OCI-LY3 (cell line): ENCODE measurements at regions not wholly inside any gene's neighbourhood (a gene's known extent, or its start where the extent isn't known, plus 50 kb on each side); places are given as distances from the start of the nearest gene placed in this dataset.

Experiments used
- H2AFZ ChIP-seq: fragments of 200-600, 300-600 bp; shearing (Covaris generic); 2 replicates; pipeline ENCODE4 v1.6.0; 2014; ENCODE audit warnings: antibody characterized with exemption, low read depth, low read length
- H3K27ac ChIP-seq: fragments of 200-600, 300-600 bp; sonication (generic); 2 replicates; pipeline ENCODE4 v1.5.1; 2014; ENCODE audit warnings: mild to moderate bottlenecking, low read length, moderate library complexity, mixed read lengths
- H3K27me3 ChIP-seq: fragments of 200-600, 300-600 bp; sonication (generic); 2 replicates; pipeline ENCODE4 v1.6.1; 2014; ENCODE audit warnings: low read depth, low read length, mixed read lengths
- H3K36me3 ChIP-seq: fragments of 200-600, 300-600 bp; sonication (generic); replicated peaks from 2 replicates; pipeline ENCODE3; 2014; ENCODE audit warnings: low read depth, low read length, mixed read lengths
- H3K4me1 ChIP-seq: fragments of 300-600, 200-600 bp; sonication (generic); 2 replicates; pipeline ENCODE4 v1.6.1; 2014; ENCODE audit warnings: low read length, mixed read lengths
- H3K4me2 ChIP-seq: fragments of 200-600, 300-600 bp; sonication (generic); 2 replicates; pipeline ENCODE4 v1.6.1; 2014; ENCODE audit warnings: low read length, mixed read lengths
- H3K4me3 ChIP-seq: fragments of 300-600, 200-600 bp; sonication (generic); 2 replicates; pipeline ENCODE4 v1.5.1; 2014; ENCODE audit warnings: antibody characterized with exemption, mild to moderate bottlenecking, low read length, moderate library complexity
- H3K79me2 ChIP-seq: fragments of 300-600, 200-600 bp; shearing (Covaris generic); 2 replicates; pipeline ENCODE4 v1.6.1; 2014; ENCODE audit warnings: mild to moderate bottlenecking, low read length, mixed read lengths
- H3K9ac ChIP-seq: fragments of 300-600, 200-600 bp; shearing (Covaris generic); 2 replicates; pipeline ENCODE4 v1.6.0; 2014; ENCODE audit warnings: mild to moderate bottlenecking, low read length, moderate library complexity
- H3K9me3 ChIP-seq: fragments of 200-600, 300-600 bp; shearing (Covaris generic); 2 replicates; pipeline ENCODE4 v1.6.1; 2014; ENCODE audit warnings: low read length, mixed read lengths; ENCODE audit not compliant: insufficient read depth
- H4K20me1 ChIP-seq: fragments of 200-600, 300-600 bp; sonication (generic); 2 replicates; pipeline ENCODE4 v1.6.1; 2016; ENCODE audit warnings: low read length, mixed read lengths; ENCODE audit not compliant: insufficient read depth
- CTCF ChIP-seq: fragments of 200-600, 300-600 bp; sonication (generic); IDR thresholded peaks from 2 replicates; pipeline ENCODE4 v1.5.1; 2014; ENCODE audit warnings: antibody characterized with exemption, low read length, low read depth
- EZH2phosphoT487 ChIP-seq: fragments of 200-600 bp; shearing (Covaris generic); IDR thresholded peaks from 2 replicates; pipeline ENCODE4 v1.6.1; 2018; ENCODE audit warnings: antibody characterized with exemption, mixed run types, low read depth

- H3K79me2 ChIP-seq = no peaks in the 10 kb centered on the region
- no peaks in the 10 kb centered on the region for H3K9me3 ChIP-seq
- H2AFZ ChIP-seq = no peak overlapping the region
- TF ChIP-seq CTCF (no peak), EZH2phosphoT487 (no peak)
- no peak overlapping the region for H3K9ac ChIP-seq
- H3K27me3 ChIP-seq = no peaks in the 10 kb centered on the region
- H3K4me3 ChIP-seq = no peak overlapping the region
- H3K4me2 ChIP-seq = no peak overlapping the region
- no peaks in the 10 kb centered on the region for H4K20me1 ChIP-seq
- no peak overlapping the region for H3K27ac ChIP-seq
- no peaks in the 10 kb centered on the region for H3K4me1 ChIP-seq
- no peaks in the 10 kb centered on the region for H3K36me3 ChIP-seq
Measured at GRCh38 chr2:67221266-67221665, 175.9 kb upstream of the ETAA1 start.

GRCh38 chr2:67225287-67225973 is 171.7 kb upstream of the ETAA1 start:
- H3K36me3 ChIP-seq = no peaks in the 10 kb centered on the region
- H2AFZ ChIP-seq = no peak overlapping the region
- H3K4me1 ChIP-seq = no peaks in the 10 kb centered on the region
- no peak overlapping the region for H3K27ac ChIP-seq
- no peak for TF ChIP-seq EZH2phosphoT487
- TF ChIP-seq CTCF = no peak
- no peak overlapping the region for H3K9ac ChIP-seq
- no peaks in the 10 kb centered on the region for H3K27me3 ChIP-seq
- no peak overlapping the region for H3K4me3 ChIP-seq
- no peak overlapping the region for H3K4me2 ChIP-seq
- H4K20me1 ChIP-seq = no peaks in the 10 kb centered on the region
- H3K79me2 ChIP-seq = no peaks in the 10 kb centered on the region
- H3K9me3 ChIP-seq = no peaks in the 10 kb centered on the region

- Histone ChIP-seq H3K4me2 (no peak overlapping the region), H3K36me3 (no peaks in the 10 kb centered on the region), H3K9me3 (no peaks in the 10 kb centered on the region), H2AFZ (no peak overlapping the region), H3K79me2 (no peaks in the 10 kb centered on the region), H4K20me1 (no peaks in the 10 kb centered on the region), H3K4me1 (no peaks in the 10 kb centered on the region), H3K27me3 (peaks cover 4% of the 10 kb centered on the region; the same call in 1 of the 2 replicates), H3K9ac (no peak overlapping the region), H3K27ac (no peak overlapping the region), H3K4me3 (no peak overlapping the region)
- no peak for TF ChIP-seq CTCF
- TF ChIP-seq EZH2phosphoT487 = no peak
Measured at GRCh38 chr2:67229706-67230105, 167.4 kb upstream of the ETAA1 start.

GRCh38 chr2:67232936-67233335 is 164.2 kb upstream of the ETAA1 start:
- Histone ChIP-seq H2AFZ (no peak overlapping the region), H3K4me2 (no peak overlapping the region), H3K9ac (no peak overlapping the region), H3K27ac (no peak overlapping the region), H4K20me1 (no peaks in the 10 kb centered on the region), H3K4me3 (no peak overlapping the region), H3K79me2 (no peaks in the 10 kb centered on the region), H3K36me3 (no peaks in the 10 kb centered on the region), H3K4me1 (no peaks in the 10 kb centered on the region), H3K27me3 (peaks cover 4% of the 10 kb centered on the region; the same call in 1 of the 2 replicates), H3K9me3 (no peaks in the 10 kb centered on the region)
- no peak for TF ChIP-seq CTCF
- no peak for TF ChIP-seq EZH2phosphoT487
